ENCODE measurements at regions not wholly inside any gene's neighbourhood (a gene's known extent, or its start where the extent isn't known, plus 50 kb on each side); places are given as distances from the start of the nearest gene placed in this dataset.

- TF ChIP-seq, protein P1, sequence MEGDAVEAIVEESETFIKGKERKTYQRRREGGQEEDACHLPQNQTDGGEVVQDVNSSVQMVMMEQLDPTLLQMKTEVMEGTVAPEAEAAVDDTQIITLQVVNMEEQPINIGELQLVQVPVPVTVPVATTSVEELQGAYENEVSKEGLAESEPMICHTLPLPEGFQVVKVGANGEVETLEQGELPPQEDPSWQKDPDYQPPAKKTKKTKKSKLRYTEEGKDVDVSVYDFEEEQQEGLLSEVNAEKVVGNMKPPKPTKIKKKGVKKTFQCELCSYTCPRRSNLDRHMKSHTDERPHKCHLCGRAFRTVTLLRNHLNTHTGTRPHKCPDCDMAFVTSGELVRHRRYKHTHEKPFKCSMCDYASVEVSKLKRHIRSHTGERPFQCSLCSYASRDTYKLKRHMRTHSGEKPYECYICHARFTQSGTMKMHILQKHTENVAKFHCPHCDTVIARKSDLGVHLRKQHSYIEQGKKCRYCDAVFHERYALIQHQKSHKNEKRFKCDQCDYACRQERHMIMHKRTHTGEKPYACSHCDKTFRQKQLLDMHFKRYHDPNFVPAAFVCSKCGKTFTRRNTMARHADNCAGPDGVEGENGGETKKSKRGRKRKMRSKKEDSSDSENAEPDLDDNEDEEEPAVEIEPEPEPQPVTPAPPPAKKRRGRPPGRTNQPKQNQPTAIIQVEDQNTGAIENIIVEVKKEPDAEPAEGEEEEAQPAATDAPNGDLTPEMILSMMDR (IDR thresholded peaks at IDR 0.05; ENCODE audit: insufficient read depth, low read depth, low read length) = no peak
- no peak for TF ChIP-seq EZH2 (IDR thresholded peaks at IDR 0.05; ENCODE audit: insufficient read depth, low read length)
Observed at GRCh38 chr21:15359251-15359650, 294.5 kb upstream of the NRIP1 start.

All from astrocyte (in vitro differentiated cells and primary cell).